SH-SY5Y (cell line): ENCODE measurements at regions not wholly inside any gene's neighbourhood (a gene's known extent, or its start where the extent isn't known, plus 50 kb on each side); places are given as distances from the start of the nearest gene placed in this dataset.

ENCODE experiments used
- GATA2 ChIP-seq: IDR thresholded peaks from 2 replicates; pipeline ENCODE4 v1.6.1; 2011; ENCODE audit warnings: mild to moderate bottlenecking, low read depth, low read length
- GATA3 ChIP-seq: IDR thresholded peaks from 2 replicates; pipeline ENCODE4 v1.6.1; 2011; ENCODE audit warnings: low read depth, mild to moderate bottlenecking, low read length, moderate library complexity

DNA sequence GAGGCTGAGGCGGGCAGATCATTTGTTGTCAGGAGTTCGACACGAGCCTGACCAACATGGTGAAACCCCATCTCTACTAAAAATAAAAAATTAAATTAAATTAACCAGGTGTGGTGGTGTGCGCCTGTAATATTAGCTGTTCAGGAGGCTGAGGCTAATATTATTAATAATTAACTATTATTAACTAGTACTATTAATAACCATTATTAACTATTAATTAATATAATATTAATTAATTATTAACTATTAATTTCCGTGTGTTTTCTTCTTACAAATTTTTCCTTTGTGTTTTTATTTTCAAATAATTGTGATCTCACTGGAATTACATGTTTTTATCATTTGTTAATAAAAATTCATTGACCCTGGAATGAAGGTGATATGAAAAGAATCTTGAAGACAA lies 557.4 kb upstream of the ADGRB3 start:
- TF ChIP-seq GATA2: no peak
- TF ChIP-seq GATA3: no peak
